ENCODE measurements at regions not wholly inside any gene's neighbourhood (a gene's known extent, or its start where the extent isn't known, plus 50 kb on each side); places are given as distances from the start of the nearest gene placed in this dataset.
A peak's percentile ranks its signal among the peaks of the same experiment; 100 is the strongest.

DNA sequence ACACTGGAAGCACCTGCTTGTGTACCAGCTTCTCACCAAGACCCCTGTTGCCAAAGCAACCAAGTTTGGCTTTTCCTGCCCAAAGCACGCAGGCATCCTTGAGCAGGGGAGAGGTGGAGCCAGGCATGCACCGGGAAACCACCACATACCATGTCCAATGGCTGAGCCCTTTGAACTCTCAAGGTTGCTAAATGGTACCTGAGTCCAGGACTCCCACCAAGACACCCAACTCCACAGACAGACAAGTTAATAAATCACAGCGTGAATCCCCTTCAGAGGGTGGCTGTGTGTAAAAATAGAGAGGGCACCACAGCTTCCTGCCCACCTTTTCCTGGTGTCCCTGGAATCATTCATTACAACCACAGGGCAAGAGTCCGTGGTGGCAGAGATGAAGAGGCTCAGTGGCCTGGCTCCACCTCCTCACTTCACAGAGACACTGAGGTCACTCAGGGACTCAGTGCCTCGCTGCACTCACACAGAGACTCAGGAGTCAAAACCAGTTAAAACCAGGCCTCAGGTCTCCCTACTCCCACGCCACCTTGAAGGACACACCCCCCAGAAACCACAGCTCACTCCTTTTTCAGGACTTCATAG lies 143.7 kb downstream of the C5orf15 start (continued):
- TF ChIP-seq EP300 (IDR thresholded peaks at IDR 0.05; ENCODE audit: borderline replicate concordance in 1 of 2, control insufficient read depth in 1 of 2, low read depth in 2 of 2, low read length in 2 of 2) (0 out of 4 replicates have a peak, but pooled peaks of 1 of the 2 experiments have one; percentile 57), MEF2A (IDR thresholded peaks at IDR 0.05; ENCODE audit: insufficient read depth, low read depth, low read length) (peak; percentile 42; the same call in 1 of the 2 replicates), POLR2AphosphoS5 (IDR thresholded peaks at IDR 0.05; ENCODE audit: low read length) (no peak), JUNB (IDR thresholded peaks at IDR 0.05) (no peak)
- TF ChIP-seq, protein P1, sequence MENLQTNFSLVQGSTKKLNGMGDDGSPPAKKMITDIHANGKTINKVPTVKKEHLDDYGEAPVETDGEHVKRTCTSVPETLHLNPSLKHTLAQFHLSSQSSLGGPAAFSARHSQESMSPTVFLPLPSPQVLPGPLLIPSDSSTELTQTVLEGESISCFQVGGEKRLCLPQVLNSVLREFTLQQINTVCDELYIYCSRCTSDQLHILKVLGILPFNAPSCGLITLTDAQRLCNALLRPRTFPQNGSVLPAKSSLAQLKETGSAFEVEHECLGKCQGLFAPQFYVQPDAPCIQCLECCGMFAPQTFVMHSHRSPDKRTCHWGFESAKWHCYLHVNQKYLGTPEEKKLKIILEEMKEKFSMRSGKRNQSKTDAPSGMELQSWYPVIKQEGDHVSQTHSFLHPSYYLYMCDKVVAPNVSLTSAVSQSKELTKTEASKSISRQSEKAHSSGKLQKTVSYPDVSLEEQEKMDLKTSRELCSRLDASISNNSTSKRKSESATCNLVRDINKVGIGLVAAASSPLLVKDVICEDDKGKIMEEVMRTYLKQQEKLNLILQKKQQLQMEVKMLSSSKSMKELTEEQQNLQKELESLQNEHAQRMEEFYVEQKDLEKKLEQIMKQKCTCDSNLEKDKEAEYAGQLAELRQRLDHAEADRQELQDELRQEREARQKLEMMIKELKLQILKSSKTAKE (IDR thresholded peaks at IDR 0.05; ENCODE audit: low read depth, poor library complexity, severe bottlenecking), result peak; percentile 69

DNA sequence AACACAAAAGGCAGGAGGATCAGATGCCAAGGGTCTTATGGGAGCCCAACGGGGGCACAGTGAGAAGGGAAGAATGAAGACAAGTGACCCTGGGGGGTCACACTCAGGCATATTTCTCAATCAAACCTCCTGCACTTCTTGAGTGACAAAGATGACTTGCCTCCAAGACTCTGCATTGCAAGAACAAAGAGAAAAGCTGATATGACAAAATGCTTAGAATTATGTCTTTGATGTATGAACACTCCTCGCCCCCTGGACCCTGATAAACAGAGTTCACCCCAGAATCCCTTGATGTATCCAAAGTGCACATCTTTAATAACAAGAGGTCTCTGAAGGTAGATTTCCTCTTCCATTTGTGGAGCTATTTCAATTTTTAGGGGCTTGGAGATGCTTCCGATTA lies 146.5 kb downstream of the C5orf15 start:
- ChIA-PET RAD21 (ENCODE audit: unreplicated experiment) (interaction anchor here (0.9 to 6.5 kb wide), 6 partner anchors 10 to 117 kb away, joined by 3 to 49 read pairs (median 9); no protein-coding TSS in a partner anchor), SMC1A (ENCODE audit: uncharacterized antibody, unreplicated experiment) (interaction anchor here (0.7 to 5.4 kb wide), 14 partner anchors 9 to 270 kb away, joined by 3 to 38 read pairs (median 6); no protein-coding TSS in a partner anchor), POLR2A (interaction anchor here (0.6 to 1.7 kb wide), 2 partner anchors 10 to 75 kb away, joined by 3 to 6 read pairs; no protein-coding TSS in a partner anchor), CTCF (interaction anchor here (1.3 to 6.5 kb wide), 6 partner anchors 41 to 500 kb away, joined by 3 to 77 read pairs (median 6); no protein-coding TSS in a partner anchor)
- Histone ChIP-seq H3K27ac (ENCODE audit: control insufficient read depth, insufficient read depth) (no peak overlapping the region), H4K20me1 (ENCODE audit: control insufficient read depth, insufficient read depth) (no peaks in the 10 kb centered on the region), H3K4me3 (no peak overlapping the region), H3K4me2 (ENCODE audit: control insufficient read depth, insufficient read depth) (no peak overlapping the region), H3K36me3 (ENCODE audit: control insufficient read depth in 2 of 2, insufficient read depth in 2 of 2, low read length in 1 of 2) (no peaks in the 10 kb centered on the region), H3K9ac (ENCODE audit: control insufficient read depth, insufficient read depth, low read length) (no peak overlapping the region), H3K4me1 (ENCODE audit: control insufficient read depth, insufficient read depth, low read length) (peaks cover 30% of the 10 kb centered on the region), H3K9me3 (replicated peaks; ENCODE audit: control insufficient read depth, insufficient read depth, low read length) (no peaks in the 10 kb centered on the region), H3K79me2 (ENCODE audit: control insufficient read depth, insufficient read depth, low read length) (no peaks in the 10 kb centered on the region), H2AFZ (ENCODE audit: control insufficient read depth, low read depth, low read length) (no peak overlapping the region), H3K27me3 (replicated peaks in 1 of 2; ENCODE audit: control insufficient read depth in 2 of 2, insufficient read depth in 2 of 2, low read length in 1 of 2) (no peaks in the 10 kb centered on the region)
- ATAC-seq (no peak), FAIRE-seq (no peak), DNase-seq (ENCODE audit: low read depth, low spot score) (no peak)
- 70% methylated on average over 3 of the region's 3 CpGs for WGBS (ENCODE audit: insufficient coverage, insufficient replicate concordance, low lambda C conversion rate, missing lambda C conversion rate)
- in situ Hi-C loops (cut with MboI), result no loop called here
- TF ChIP-seq RB1 (IDR thresholded peaks at IDR 0.05; ENCODE audit: borderline replicate concordance) (0 out of 2 replicates have a peak, but pooled peaks have one; percentile 2), IKZF2 (IDR thresholded peaks at IDR 0.05) (no peak)
- no TSS peak for BruUV-seq (replicated peaks)
- intact Hi-C loops (cut with micrococcal nuclease; ENCODE audit: unreplicated experiment), result no loop called here
